ENCODE measurements at regions not wholly inside any gene's neighbourhood (a gene's known extent, or its start where the extent isn't known, plus 50 kb on each side); places are given as distances from the start of the nearest gene placed in this dataset.

DNA sequence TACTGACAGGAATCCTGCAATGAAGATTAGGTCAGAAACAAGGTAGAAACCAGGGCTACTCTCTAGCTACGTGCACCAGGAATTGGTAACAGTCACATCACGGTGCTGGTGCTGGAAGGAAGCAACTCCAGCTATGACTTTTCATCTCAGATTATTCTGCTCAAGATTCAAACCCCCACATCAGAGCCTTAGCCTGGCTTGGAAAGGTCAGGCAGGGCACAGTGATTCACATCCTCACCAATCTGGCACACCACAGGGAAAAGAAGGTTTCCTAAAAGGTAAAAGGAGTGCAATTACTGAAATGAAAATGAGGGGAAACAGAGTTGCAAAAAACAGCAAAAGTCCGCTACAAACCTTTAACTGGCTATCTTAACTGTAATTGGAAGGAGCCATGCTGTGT lies 240.2 kb upstream of the NPSR1 start (continued):
- TF ChIP-seq, protein P1, sequence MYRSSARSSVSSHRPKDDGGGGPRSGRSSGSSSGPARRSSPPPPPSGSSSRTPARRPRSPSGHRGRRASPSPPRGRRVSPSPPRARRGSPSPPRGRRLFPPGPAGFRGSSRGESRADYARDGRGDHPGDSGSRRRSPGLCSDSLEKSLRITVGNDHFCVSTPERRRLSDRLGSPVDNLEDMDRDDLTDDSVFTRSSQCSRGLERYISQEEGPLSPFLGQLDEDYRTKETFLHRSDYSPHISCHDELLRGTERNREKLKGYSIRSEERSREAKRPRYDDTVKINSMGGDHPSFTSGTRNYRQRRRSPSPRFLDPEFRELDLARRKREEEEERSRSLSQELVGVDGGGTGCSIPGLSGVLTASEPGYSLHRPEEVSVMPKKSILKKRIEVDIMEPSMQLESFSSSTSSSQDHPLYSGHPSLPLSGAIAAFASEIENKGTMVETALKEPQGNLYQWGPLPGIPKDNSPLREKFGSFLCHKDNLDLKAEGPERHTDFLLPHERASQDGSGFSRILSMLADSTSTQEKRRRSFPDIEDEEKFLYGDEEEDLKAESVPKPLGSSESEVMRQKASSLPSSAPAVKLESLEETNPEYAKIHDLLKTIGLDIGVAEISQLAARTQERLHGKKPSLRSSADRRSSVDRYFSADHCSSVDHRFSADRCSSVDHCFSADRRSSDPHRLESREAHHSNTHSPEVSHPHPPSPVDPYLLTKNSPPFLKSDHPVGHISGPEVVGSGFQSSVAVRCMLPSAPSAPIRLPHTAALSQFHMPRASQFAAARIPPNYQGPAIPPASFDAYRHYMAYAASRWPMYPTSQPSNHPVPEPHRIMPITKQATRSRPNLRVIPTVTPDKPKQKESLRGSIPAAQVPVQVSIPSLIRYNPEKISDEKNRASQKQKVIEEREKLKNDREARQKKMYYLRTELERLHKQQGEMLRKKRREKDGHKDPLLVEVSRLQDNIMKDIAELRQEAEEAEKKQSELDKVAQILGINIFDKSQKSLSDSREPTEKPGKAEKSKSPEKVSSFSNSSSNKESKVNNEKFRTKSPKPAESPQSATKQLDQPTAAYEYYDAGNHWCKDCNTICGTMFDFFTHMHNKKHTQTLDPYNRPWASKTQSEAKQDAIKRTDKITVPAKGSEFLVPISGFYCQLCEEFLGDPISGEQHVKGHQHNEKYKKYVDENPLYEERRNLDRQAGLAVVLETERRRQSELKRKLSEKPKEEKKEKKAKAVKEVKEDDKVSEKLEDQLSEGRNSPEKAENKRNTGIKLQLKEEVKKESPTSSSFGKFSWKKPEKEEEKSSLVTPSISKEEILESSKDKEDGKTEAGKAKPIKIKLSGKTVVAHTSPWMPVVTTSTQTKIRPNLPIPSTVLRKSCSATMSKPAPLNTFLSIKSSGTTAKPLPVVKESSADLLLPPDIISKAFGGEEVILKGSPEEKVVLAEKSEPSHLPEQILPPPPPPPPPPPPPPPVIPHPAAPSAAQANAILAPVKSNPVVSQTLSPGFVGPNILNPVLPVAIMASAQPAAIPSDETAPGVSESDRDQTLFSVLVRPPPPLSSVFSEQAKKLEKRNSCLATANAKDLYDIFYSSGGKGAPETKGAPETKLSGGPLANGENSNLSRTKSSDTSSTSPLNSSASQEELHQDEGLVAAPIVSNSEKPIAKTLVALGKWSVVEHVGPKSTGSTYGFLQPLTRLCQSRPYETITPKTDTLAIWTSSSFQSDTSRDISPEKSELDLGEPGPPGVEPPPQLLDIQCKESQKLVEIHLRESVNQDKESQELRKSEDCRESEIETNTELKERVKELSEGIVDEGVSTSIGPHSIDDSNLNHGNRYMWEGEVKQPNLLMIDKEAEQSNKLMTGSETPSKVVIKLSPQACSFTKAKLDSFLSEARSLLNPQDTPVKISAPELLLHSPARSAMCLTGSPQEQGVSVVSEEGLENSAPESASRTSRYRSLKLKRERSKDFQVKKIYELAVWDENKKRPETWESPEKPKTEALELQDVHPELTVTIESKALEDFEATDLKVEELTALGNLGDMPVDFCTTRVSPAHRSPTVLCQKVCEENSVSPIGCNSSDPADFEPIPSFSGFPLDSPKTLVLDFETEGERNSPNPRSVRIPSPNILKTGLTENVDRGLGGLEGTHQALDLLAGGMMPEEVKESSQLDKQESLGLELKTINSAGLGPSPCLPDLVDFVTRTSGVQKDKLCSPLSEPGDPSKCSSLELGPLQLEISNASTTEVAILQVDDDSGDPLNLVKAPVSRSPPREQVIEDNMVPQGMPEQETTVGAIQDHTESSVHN (IDR thresholded peaks at IDR 0.05; ENCODE audit: borderline replicate concordance in 1 of 2, low read depth in 1 of 2), result no peak
- no peak for TF ChIP-seq ZSCAN29 (IDR thresholded peaks at IDR 0.05)
- TF ChIP-seq GABPA (tag; conservative IDR thresholded peaks at IDR 0.05; ENCODE audit: low read depth), result no peak
- no peak for TF ChIP-seq ZNF699 (CRISPR knock-in tag; IDR thresholded peaks at IDR 0.05; ENCODE audit: insufficient replicate concordance)
